ENCODE measurements at regions not wholly inside any gene's neighbourhood (a gene's known extent, or its start where the extent isn't known, plus 50 kb on each side); places are given as distances from the start of the nearest gene placed in this dataset.

DNA sequence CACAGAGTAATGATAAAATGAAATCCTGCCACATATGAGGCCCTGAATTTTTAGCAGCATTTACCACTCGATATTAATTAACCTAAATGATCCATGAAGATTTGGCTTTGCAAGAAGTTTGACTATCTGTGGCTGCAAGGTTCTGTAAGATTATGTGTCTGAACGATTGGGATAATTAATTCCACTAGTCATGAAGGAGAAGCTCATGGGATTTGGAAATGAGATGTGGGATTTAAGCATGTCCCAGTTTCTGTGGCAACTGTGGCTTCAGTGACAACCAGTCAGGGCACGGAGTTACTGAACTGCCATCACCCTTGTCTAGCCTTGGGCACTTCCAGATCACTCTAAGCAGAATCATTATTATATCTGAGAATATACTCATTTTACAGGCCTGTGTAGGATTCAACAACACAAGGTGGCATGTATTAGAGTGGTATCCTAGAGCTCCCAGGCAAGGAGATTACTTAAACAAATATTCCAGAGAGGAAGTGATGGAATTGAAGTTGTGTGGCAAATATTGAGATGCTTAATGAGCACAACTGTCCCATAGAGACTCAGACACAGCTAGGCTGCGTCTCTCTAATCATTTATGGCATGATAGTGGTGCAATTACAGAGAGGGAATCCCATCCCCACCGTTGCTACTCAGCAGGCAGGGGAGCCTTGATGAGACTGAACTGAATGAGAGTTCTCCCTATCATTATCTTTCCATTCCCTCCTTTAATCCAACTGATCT lies 205.0 kb upstream of the KRR1 start:
- DNase-seq, result no peak

DNA sequence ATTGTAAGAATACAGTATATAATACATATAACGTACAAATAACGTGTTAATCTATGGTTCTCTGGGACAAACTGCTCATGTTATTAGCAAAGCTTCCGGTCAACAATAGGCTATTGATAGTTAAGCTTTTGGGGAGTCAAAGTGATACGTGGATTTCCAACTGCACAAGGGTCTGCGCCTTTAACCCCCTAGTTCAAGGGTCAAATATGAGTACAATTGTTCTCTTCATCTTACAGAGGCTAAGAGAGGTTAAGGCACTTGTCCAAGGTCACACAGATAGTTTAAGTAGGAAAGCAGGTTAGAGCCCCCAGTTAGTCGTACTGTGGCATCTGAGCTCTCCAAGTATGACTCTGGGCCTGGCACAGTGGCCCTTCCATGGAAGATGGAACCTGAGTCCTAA lies 204.3 kb upstream of the KRR1 start:
- DNase-seq, result no peak

DNA sequence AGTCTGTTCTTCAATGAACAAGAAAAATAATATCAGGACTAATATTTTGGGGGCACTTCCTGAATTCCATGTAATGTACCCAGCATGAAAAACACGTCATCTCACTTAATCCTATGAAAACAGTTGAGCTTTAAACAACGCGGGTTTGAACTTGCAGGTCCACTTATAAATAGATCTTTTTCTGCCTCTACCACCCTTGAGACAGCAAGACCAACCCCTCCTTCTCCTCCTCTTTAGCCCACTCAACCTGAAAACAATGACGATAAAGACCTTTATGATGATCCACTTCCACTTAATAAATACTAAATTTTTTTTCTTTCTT lies 203.9 kb upstream of the KRR1 start:
- no peak for DNase-seq

DNA sequence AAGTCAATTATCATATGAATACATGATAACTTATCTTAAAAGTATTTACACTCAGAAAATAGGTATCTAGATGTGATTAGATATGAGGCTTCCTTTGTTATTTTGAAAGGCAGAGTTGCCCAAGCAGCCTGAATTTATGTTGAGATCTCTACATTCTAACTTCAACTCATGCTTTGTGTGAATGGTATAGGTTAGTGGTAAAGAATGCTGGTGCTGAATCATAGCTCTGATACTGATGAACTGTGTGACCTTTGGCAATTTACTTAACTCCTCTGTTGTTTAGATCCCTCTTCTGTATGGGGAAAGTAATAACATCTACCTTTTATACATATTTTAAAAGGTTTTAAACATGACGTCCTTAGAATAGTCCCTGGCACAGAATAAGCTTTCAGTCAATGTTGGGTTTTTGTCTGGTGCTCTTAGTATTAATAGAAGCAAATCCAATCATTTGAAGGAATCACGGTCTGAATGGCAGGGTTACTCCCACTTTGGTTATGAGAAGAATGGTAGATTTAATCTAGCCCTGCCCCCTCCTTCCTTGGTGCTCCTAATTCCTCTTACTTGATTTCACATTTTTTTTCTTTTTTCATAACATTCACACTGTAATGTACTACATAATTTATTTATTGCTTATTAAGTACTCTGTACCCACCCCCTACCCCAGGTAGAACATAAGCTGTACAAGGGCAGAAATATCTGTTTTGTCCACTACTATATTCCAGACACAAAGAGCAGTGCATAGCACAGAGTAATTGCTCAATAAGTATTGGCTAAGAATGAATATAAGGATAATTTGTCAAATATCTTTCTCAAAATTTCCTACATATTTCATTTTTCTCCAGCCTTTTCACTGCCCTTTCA lies 203.3 kb upstream of the KRR1 start:
- no peak for DNase-seq

DNA sequence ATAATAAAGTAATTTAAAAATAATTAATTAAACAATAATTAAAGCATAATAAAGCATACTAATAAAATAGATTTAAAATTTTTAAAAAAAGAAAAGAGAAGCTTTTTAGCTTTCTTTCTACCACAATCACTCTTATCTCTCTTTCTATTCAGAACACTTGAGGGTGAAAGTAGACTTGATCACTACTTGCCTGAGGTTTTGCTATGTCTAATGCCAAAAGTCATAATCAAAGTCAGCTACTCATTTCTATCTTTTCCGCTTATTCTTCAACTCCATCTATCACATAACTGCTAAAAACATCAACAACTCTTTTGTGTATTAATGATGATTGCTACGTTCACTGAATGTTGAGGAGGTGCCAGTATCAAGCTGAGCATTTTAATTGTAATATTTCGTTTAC lies 202.0 kb upstream of the KRR1 start:
- no peak for DNase-seq

DNA sequence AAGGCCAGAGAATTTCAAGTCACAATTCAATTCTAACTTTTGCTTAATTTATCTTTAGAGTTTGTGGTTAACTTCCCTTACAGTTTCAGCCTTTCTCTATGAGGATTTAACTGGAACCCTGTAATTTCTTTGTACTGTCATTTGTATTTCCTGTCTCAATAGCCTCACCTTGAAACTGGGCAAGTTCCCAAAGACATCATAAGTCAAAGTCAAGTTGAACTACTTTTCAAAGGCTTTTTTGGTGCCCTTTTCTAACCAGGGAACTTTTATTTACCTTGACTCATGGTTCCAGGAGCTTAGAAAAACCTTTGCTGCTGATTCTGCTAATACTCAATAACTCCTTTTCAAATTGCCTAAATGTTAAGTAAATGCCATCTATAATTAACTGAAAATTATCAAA lies 200.8 kb upstream of the KRR1 start:
- DNase-seq, result no peak

DNA sequence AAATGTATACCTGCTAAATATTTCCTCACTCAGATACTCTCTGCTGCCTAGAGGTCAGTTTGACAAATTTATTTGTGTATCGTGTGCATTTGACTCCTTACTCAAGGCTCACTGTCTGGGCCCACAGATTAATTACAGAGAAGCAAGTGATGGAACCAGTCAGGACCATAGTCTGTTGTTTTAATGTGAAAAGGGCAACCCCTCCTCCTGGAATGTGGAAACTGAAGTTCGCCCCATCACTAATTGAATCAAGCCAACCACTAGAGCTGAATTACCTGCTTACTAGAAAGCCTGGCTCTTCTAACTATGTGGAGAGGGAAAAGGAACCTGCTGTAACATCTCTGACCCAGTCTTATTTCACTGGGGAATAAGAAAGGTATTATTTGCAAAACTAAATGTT lies 199.9 kb upstream of the KRR1 start:
- DNase-seq, result no peak

DNA sequence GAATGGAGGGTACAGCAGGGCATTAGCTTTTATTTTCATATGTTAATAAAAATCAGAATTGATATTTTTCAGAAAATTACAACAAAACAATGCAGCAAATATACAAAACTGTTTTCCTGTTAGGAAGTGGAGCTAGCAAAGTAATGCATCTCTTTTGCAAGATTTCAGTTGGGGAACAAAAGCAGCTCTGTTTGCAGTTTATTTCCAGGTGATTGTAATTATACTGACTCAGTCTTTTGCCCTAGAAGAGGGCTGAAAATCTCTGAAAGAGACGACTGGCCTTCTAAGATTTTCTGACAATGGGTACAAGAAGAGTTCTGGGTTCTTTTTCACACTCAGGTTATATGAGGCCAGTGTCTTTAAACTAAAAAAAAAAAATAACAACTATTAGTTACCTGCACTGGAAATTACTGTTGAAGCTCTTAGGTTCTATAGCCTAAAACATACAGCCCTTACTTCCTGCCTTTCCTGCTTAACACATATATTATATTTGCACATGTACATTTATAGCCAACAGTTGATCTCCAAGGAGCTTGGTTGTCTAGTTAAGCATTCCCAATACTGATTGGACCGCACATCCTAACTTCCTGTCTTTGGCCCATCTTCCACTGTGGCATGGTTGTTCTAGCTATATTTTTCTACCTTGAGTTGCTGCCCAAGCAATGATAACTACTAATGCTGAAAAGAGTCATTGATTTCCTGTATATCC lies 199.1 kb upstream of the KRR1 start:
- no peak for DNase-seq

DNA sequence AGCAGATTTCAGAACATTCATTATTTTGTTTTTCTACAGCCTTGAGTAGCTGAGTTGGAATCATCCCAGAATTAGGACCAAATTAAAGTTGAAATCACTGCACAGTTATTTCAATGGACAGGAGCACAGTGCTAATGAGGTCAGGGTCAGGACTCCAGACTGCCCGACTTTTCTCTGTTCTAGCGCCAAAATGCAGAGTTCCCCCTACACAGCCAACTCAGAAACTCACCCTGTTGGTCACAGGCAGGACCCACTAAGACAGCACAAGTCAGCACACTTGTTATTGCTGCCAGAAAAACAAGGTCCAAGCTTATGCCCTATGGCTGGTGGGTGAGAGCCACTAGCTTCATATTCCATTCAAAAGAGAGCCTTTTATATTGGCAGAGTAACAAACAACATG lies 198.1 kb upstream of the KRR1 start:
- no peak for DNase-seq

DNA sequence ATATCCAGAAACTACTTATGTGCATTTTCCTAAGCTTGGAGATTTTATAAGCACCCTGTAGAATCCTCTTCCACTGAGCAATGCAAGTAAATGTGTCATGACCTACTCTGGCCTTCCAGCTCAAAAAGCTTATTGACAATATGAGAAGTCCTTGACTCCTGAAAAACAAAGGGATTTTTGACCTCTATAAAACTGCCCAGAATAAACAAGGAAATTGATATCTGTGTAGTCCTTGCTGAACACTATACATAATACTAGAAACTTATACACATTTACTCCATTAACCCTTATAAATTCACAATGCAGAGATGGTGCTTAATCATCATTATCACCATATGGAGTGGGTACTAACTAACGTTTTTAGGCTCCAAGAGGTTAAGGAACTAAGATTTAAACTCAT lies 197.4 kb upstream of the KRR1 start:
- no peak for DNase-seq

DNA sequence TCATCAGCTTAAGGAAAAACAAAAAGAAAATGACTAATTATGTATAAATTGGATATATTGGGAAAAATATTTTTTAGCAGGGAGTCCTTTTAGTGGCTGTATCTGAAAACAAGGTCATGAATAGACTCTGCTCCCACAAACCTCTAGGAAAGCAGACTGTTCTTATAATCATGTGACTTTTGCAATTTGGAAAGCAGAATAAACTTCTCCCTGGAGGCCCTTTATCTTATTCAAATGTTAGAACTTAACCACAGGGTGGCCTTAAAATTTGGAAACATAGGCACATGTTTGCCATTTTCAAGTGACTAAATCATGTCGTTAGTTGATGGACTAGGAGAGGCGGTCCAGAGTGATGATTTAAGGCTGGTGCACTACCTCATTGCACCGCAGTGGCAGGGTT lies 196.6 kb upstream of the KRR1 start:
- no peak for DNase-seq

DNA sequence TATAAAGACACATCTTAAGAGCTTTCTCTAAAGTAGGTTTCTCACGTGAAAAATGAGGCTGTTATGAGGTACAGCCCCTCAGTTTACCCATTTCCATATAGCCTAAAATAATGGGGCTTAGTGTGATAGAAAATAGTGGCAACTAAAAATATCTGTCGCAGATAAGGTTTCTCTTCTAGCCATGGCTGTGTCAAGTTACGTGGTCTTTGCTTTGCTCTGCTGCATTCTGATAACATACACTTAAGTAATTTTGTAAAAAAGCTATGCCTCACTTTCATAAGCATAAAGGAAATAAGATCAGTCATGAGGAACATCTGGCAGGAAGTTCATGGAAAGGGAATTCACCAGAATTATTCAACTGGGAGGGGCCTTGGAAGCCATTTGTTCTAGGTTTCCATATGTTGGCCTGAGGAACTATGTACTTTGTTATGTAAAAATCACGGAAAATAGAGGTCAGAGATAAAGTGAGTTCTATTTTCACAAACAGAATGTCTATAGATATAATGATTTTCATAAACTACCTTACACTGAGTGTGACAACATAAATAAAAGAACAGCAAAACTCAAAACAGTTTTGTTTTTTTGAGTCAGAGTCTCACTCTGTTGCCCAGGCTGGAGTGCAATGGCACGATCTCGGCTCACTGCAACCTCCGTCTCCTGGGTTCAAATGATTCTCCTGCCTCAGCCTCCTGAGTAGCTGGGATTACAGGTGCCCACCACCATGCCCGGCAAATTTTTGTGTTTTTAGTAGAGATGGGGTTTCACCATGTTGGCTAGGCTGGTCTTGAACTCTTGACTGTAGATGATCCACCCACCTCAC lies 195.6 kb upstream of the KRR1 start:
- no peak for DNase-seq

DNA sequence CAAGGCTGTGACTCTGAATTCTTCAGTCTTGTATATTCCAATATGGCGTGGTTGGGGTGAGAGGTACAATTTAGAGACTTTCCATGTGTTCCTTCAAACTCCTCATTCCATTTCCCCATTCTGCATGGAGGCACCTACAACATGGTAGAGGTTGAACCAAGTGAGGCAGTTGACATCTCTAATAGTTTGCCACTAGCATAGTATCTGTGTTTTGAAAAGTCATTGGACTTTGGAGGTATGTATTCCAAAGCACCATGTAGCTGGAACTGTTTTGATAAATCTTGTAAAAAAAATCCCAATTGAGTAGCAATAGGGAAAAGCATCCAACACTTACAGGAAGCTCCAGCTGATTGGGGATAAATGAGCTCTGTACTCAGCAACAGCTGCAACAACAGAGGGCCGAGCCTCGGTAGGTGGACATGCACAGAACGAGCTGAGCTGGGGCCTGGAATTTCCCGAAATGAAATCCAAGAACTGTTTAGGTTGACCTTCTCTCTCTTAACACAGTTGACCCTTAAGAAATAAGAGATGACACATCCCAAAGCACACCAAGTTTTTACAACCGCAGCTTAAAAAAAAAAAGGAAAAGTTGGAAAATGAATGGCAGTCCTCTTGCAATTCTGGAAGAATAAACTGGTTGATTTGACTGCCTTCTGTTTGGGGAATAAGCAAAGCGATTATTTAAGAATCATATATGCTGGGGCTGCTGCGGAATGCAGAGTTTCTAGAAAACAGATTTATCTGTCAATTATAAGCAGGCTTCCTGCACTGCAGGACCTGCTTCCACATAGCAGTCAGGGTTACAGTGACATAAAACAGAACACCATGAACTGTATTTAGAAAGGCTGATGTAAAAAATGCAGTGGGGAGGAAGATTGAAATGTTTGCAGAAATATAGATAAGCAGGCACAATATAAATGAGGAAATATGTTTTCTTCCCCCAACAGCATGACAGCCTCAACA lies 194.6 kb upstream of the KRR1 start:
- no peak for DNase-seq

DNA sequence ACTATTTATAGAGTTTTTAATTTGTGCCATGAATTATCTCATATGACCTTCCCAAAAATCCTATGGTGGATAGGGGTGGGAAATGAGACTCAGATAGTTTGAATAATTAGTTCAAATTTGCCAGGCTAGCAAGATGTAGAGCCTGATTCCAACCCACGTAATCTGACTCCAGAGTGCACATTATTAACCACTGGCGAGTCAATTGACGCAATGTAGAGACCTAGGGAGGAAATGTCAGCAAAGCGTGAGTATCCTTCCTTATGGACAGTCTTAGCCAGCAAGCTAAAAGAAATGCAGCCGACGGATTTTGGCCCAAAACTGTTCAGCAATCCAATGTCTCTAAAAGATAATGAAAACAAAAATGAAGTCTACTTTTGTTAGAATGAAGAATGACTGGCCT lies 193.3 kb upstream of the KRR1 start:
- DNase-seq, result no peak

DNA sequence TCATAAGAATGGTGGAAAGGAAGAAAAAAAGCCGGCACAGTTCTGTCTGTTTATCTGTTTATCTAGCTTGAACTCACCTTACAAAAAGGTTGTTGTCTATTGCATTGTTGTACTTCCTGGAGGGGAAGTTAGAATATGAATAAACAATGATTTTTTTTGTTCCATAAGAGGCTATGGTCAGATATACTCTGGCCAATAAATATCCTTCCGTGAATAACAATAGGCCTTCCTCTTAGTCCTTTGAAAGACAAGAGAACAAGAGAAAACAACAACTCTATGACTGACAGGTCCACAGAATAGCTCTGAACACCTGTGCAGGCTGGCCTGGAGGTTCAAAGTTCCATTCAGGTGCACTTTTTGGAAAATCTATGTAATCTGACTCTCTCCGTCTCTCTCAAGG lies 192.8 kb upstream of the KRR1 start:
- no peak for DNase-seq

DNA sequence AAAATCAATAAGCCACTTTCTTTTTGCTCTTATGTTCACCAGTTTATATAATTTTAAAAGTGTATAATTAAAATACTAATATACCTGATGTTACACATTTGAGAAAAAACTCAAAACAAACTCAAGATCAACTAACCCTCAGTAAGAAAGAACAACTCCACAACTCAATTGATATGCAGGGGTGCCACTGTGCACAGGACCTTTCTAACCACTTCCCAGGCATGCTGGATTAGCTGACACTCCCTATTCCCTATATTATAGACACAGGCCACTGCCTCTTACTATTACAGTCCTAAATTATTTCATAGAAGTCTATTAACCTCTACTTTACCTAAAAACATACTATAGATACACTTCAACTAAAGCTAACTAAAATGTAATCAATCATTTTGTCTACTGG lies 191.7 kb upstream of the KRR1 start:
- DNase-seq, result no peak

DNA sequence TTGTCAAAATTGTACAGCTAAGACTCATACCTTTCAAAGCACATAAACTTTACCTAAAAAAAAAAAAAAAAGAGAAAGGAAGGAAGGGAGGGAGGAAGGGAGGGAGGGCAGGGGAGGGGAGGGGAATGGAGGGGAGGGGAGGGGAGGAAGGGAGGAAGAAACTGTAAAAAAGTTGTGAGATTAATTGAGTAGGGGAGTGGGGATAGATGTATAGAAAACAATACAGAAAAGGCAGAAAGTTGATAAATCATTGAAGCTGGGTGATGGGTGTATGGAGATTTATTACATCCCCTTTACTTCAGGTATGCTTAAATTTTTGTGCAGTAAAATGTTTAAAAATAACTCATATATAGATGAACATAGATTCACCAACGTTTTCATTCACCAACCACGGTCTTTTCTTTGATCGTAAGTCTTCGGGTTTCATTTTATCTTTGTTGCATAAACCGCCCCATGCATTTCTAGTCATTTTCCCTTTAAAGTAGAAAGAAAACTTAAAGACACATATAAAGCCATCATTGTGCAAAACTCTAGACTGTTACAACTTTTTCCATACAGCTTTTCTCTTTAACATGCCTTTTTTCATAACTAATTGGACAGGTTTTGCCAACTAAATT lies 191.2 kb upstream of the KRR1 start:
- DNase-seq, result peak; percentile 4

DNA sequence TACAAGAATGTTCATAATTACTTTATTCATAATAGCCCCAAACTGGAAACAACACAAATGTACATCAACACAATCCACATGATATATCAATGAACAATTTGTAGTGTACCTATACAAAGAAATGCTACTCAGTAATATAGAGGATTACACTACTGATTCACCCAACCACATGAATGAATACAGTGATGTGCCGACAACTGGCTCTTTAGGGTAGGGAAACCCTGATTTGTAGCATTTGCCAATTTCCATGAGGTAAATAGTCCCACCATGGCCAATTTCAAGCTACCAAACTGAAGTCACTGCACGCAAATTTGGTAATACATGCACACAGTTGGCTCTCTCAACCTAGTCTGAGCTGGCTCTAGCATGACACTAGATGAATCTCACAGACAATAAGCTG lies 190.4 kb upstream of the KRR1 start:
- DNase-seq, result no peak

DNA sequence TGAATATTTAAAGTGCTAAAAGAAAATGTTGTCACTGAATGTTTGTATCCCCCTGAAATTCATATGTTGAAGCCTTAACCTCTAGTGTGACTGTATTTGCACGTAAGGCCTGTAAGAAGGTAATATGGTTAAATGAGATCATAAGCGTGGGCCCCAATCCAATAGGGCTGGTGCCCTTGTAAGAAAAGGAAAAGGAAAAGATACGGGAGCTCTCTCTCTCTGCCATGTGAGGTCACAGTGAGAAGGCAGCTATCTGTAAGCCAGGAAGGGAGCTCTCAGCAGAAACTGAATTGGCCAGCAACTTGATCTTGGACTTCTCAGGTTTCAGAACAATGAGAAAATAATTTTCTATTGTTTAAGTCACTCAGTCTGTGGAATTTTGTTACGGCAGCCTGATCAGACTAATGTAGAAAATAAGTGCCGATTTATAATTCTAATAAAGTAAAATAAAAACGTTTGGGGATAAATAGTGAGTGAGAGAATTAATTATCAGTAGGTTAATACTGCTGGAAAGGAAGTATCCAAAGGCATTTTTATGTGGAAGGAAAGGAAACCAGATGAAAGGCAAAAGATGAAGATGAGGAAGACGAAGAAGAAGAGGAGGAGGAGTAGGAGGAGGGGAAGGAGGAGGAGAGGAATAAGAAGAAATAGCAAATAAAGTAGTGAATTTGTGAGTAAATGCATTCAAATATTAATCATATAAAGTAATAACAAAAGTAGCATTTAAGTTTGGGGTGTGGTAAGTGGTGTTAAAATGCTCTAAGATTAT lies 188.5 kb upstream of the KRR1 start:
- no peak for DNase-seq

DNA sequence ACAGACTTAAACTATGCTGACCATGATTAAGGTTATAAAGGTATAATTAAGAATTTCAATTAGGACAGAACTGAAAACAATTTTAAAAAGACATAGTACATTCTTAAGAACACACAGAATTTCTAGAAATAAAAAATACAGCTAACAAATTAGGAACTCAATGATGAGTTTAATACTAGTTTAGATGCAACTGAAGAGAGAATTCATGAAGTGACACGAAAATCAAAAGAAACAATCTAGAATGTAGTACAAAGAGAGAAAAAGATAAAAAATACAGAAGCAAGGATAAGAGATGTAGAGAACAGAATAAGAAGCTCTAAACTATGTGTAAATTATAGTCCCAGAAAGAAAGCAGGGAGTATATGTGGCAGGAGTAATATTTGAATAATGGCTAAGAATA lies 187.8 kb upstream of the KRR1 start:
- DNase-seq, result no peak

DNA sequence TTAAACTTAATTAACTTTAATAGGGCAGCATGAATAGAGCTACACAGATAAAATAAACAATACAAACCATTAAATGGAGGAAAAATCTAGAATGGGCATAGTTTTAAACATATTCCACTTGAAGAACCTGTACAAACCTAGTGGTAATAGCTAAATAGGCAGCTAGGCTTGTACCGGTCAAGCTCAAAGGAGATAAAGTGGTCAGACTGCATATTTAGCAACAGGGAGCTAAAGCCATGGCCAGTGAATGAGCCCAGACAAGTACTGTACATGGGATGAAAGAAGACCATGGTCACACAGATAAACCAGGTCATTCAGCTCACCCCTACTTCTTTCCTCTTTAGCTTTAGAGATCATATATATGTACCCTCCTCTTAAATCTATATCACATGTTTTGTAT lies 186.6 kb upstream of the KRR1 start:
- DNase-seq, result no peak
